Right lung (tissue), 2 donors: ENCODE measurements at regions not wholly inside any gene's neighbourhood (a gene's known extent, or its start where the extent isn't known, plus 50 kb on each side); places are given as distances from the start of the nearest gene placed in this dataset.
"Not testable (repeated sequence)": the region's sequence is repeated elsewhere in the genome, so short reads cannot be mapped to it uniquely, and the experiment has no call there.

Source experiments
- DNase-seq, 2 donors: peaks; one replicate each; pipeline ENCODE4 v3.0.0-alpha.2; 2013

GRCh38 chr2:66632882-66633281 is 198.0 kb downstream of the MEIS1 start:
- not testable (repeated sequence) for DNase-seq

DNA sequence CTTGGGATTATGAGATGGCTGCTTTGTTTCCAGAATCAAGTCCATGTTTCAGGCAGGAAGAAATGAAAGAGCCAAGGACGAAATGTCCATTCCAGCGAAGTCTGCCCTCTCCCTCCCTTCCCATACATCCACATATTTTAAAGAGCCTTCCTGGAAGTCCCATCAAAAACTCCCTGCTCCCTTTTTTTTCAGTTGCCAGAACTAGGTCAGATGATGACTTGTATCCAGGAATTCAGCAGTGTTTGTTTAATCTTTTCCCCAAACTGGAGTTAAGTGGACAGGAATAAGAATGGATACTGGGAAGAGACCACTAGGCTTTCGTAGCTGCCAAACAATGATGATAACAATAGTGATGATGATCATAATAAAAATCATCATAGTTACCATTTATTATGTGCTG is 198.7 kb downstream of the MEIS1 start:
- DNase-seq, result no peak

DNA sequence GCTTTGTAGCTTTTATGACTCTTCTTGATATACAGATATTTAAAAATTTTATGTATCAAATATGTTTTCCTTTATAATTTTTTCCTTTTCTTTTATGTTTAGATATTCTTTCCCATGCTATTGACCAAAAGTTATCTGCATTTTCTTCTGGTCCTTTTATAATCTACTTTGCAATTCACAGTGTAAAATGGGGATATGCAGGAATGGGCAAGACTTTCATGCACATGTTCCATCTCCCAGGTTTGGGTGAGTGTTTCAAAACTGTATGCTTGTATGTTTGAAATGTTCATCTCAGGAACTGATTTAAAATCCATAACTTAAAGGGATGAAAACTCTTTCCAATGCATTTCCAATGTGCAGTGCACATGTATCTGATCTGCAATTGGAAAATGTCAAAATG is 199.9 kb downstream of the MEIS1 start:
- no peak for DNase-seq

GRCh38 chr2:66641685-66642084 is 206.8 kb downstream of the MEIS1 start:
- no peak for DNase-seq

DNA sequence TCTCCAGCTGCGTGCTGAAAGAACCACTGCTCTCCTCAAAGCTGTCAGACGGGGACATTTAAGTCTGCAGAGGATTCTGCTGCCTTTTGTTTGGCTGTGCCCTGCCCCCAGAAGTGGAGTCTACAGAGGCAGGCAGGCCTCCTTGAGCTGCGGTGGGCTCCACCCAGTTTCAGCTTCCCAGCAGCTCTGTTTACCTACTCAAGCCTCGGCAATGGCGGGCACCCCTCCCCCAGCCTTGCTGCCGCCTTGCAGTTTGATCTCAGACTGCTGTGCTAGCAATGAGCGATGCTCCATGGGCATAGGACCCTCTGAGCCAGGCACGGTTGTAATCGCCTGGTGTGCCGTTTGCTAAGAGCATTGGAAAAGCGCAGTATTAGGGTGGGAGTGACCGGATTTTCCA is 213.2 kb downstream of the MEIS1 start:
- not testable (repeated sequence) for DNase-seq

DNA sequence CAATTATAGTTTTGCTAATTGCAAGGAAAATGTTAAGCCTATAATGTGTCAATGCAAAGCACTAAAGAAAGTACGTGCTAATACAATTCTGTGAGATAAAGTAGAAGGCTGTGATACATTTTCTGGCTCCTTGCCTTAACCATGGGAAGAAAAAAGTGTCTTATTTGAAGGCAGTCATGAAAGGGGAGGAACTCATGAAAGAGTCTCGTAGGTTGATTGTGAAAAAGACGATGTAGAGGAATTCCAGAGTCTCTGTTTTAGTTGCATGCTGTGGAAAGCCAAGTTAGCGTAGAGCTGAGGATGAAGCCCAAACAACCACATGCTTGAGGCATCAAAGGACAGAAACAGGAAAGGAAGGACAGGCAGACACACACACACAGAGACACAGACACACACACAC is 214.1 kb downstream of the MEIS1 start:
- peak in 1 of 2 donors; percentile 6 for DNase-seq

DNA sequence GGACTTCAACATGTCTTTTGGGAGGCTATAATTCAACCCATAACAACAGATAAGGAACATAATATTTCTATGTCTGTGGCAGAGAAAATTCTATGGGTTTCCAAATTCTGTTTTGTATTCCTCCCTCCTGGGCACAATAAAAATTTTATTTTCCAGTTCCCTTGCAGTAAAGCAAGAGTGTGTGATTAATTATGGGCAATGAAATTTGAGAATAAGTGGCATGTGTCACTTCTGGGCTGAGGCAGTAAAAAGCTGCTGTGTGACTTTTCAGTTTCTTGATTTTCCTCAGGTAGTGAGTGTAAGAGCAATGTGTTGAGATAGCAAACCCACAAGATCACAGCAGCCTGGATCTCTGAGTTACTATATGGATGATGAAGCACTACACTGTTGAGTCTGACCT is 216.4 kb downstream of the MEIS1 start:
- DNase-seq, result no peak

DNA sequence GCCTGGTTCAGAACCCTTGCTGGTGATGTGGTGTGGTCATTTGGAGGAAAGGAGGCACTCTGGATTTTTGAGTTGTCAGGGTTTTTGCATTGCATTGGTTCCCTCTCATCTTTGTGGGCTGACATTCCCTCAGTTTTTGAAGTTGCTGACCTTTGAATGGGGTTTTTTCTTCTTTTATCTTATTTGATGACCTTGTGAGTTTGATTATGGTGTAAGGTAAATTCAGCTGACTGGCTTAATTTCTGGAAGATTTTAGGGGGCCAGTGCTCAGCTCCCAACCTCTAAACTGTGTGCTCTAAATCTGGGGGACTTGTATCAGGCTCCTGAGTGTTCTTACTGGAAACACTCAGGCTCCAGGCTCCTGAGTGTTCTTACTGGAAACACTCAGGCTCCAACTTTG is 225.9 kb downstream of the MEIS1 start:
- DNase-seq, result no peak

- no peak for DNase-seq
These were observed 226.6 kb downstream of the MEIS1 start for GRCh38 chr2:66661253-66662173.

DNA sequence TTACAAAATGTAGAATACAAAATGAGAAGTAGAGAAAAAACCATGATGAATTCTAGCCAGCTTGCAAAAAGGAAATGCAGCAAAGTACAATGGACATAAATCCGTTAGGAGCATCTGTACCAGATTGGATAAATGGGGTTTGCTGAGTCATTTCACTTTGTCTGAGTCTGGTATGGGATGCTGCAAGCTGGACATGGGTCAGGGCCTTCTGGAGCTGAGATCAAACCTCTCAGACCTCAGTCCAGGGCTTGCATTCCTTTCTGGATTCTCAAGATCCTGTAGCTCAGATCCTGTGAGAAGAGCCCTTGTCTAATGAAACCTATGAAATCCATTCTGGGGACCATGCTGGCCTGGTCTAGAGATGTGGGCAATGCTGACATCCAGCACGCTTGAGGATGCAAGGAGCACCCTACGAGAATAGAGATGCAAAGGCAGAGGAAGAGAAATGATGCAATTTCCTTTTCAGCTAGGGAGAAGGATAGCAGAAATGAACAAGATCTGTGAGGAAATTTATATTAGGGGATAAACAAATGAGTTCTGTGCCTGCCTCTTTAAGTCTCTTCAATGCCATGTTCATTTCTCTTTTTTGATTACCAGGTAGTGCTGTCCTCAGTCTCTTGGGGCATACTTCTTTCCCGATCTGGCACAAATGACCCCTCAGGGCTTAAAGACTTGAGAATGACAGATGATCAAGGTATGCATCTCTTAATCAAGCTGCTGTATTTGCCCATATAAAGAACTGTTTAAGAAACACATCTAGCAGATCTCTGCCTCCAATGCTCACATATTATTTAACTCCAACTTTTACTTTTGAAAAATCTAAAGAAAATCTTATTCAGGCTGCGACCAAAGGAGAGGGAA is 230.4 kb downstream of the MEIS1 start:
- no peak for DNase-seq

GRCh38 chr2:66667301-66667700 is 232.4 kb downstream of the MEIS1 start:
- DNase-seq, result no peak

DNA sequence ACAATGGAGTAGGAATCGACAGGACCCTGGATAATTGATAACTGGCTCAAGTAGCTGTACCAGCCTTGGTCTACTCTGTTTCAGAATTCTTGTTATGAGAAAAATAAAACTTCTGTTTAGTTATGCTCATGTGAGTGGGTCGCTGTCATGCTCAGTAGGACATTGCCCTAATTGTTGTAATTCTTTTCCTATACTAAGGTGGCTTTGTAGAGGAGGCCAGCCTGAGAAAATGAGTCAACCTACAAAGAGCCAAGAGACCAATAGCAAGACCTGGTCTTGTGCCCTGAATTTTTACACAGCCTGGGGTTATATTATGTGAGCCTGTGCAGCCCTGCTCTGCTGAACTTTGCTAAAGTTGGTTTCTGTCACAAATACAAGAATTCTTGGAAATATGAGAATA is 238.4 kb downstream of the MEIS1 start:
- no peak for DNase-seq

DNA sequence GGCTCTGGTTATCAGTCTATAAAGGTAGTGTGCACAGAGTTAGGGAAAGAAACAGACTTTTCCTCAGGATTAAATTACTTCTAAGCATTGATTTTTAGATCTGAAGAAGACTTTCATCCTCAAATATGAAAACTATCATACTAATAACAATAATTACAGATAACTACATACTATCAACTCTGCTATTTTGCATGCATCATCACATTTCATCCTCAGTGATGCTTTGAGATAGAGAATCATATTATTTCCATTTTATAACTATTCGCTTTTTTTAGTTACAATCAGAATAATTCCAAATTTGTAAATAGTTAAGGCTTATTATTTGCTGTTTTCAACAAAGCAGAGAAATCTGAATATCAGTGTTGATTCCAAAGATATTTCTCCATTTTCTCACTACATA is 239.2 kb downstream of the MEIS1 start:
- no peak for DNase-seq

- no peak for DNase-seq
These were observed 240.7 kb downstream of the MEIS1 start for GRCh38 chr2:66675591-66675990.

DNA sequence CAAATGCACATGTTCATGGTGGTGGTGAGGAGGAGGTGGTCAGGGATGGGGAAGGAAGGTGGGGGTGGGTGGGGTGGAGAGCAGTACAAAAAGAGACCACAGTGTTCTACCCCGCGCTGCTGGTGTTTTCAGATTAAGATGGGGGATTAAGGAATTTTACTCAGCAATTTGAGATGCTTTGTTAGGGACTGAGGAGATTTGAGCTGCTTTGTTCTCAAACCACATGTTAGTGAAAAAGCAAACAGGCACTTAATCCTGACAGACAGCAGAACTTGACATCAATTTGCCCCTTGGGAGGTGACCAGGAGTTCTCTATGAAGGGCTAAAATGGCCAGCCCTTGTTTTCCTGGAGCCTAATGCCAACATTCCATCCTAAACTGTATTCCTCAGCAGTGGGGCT is 244.5 kb downstream of the MEIS1 start:
- DNase-seq, result no peak

GRCh38 chr2:66682476-66682875 is 247.6 kb downstream of the MEIS1 start:
- no peak for DNase-seq

DNA sequence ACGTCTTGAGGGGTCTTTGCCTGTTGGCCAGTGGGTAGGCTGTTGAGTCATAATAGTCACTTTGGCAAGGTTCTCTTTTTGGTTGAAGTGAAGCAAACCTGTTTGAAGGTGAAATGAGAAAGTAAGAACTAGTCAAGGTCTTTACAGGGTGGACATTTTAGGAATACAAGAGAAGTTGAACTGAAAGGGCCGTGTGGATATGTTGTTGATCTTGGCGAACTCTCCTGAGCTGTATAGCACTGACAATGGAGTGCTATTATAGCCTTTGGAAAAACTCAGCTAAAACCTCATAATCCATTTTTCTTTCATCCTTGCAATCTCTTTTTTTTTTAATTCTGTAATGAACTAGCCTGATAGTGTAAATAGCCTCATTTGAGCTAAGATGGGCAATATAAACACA is 248.1 kb downstream of the MEIS1 start:
- no peak for DNase-seq

DNA sequence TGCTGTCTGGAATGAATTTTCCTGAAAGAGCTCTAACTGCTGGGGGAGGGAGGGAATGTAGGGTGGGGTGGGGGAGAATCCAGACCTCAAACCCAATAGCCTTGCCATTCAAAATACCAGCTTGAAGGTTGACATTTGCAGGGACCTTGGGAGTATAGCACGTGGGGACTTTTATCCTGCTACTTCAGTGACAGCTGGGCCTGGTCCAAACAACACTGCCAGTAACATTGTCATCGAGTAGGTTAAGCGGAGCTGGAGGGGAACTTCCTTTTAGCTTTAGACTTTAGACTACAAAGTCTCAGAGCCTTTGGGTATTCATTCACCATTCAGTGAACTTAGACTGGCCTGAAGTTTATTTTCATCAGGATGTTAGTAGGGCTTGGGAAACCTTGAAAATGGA is 248.7 kb downstream of the MEIS1 start:
- no peak for DNase-seq

GRCh38 chr2:66684289-66684688 is 249.4 kb downstream of the MEIS1 start:
- no peak for DNase-seq

- DNase-seq, result no peak
These were observed 251.8 kb downstream of the MEIS1 start for GRCh38 chr2:66686755-66687154.

DNA sequence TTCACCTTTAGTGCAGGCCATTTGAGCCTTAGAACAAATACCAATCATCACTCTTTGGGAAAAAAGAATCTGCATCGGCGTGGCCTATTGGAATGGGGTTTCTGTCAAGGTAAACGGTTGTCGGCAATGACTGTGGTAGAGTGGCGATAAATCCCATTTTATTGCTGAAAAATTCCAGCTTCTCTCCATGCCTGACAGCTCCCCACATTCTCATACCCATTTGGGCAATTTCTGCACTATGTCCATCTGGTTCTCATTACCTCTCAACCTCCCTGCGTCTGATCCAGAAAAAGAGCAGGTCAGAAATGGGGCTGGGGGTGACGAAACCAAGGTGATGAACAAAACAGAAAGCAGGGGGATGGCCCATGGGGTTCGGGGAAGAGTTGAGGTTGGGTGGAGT is 254.0 kb downstream of the MEIS1 start:
- no peak for DNase-seq

DNA sequence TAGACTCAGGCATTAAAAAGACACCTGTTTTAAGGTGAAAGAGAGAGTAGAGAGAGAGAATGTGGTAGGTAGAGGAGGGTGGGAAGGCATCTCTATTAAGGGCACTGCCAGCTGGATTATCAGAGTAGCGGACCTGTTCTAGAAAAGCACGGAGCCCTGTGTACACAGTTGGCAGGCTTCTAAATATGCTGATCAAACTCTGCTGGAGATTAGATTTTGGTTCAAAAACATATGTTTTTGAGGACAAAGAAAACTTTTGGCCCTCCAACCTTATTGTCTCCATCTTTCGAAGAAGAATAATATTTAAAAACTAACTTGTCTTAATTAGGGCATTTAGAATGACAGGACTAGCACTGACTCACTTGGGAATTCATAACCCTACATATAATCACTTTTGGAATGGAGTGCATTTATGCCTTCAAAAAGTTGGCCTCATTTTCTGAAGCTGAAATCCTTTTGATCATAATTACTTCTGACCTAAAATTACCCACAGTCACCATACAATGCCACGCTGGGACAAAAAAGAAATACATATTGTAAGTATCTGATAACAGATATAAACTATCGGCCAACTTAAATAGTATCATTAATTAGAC is 254.6 kb downstream of the MEIS1 start:
- DNase-seq, result no peak
